ENCODE measurements at regions not wholly inside any gene's neighbourhood (a gene's known extent, or its start where the extent isn't known, plus 50 kb on each side); places are given as distances from the start of the nearest gene placed in this dataset.

DNA sequence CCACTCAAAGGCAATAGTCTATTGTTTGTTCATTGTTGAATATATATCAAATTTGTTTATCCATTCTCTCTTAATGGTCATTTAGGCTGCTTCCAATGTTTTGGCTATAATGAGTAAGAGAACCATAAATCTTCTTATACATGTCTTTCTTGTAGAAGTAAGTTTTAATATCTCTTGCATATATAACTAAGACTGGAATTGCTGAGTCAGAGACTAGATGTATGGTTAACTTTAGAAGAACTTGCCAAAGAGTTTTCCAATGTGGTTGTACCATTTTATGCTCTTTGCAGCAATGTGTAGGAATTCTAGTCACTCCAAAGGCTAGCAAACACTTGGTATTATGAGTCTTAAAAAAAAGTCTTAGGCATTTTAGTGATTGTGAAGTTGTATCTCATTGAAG lies 610.0 kb upstream of the GCFC2 start:
- TF ChIP-seq, protein P1, sequence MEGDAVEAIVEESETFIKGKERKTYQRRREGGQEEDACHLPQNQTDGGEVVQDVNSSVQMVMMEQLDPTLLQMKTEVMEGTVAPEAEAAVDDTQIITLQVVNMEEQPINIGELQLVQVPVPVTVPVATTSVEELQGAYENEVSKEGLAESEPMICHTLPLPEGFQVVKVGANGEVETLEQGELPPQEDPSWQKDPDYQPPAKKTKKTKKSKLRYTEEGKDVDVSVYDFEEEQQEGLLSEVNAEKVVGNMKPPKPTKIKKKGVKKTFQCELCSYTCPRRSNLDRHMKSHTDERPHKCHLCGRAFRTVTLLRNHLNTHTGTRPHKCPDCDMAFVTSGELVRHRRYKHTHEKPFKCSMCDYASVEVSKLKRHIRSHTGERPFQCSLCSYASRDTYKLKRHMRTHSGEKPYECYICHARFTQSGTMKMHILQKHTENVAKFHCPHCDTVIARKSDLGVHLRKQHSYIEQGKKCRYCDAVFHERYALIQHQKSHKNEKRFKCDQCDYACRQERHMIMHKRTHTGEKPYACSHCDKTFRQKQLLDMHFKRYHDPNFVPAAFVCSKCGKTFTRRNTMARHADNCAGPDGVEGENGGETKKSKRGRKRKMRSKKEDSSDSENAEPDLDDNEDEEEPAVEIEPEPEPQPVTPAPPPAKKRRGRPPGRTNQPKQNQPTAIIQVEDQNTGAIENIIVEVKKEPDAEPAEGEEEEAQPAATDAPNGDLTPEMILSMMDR (conservative IDR thresholded peaks at IDR 0.05; ENCODE audit: low read depth, low read length), result no peak
- no peak overlapping the region for H3K4me3 ChIP-seq (ENCODE audit: low read depth, low read length)
- DNase-seq (ENCODE audit: low read depth), result no peak

- H3K4me3 ChIP-seq (ENCODE audit: low read depth, low read length), result no peak overlapping the region
- DNase-seq (ENCODE audit: low read depth), result no peak
- TF ChIP-seq, protein P1 (conservative IDR thresholded peaks at IDR 0.05; ENCODE audit: low read depth, low read length), result no peak
Observed at GRCh38 chr2:76318848-76319360, 608.2 kb upstream of the GCFC2 start.

GRCh38 chr2:76316691-76317090 lies 606.0 kb upstream of the GCFC2 start:
- no peak overlapping the region for H3K4me3 ChIP-seq (ENCODE audit: low read depth, low read length)
- TF ChIP-seq, protein P1 (conservative IDR thresholded peaks at IDR 0.05; ENCODE audit: low read depth, low read length), result no peak
- DNase-seq (ENCODE audit: low read depth), result no peak

DNA sequence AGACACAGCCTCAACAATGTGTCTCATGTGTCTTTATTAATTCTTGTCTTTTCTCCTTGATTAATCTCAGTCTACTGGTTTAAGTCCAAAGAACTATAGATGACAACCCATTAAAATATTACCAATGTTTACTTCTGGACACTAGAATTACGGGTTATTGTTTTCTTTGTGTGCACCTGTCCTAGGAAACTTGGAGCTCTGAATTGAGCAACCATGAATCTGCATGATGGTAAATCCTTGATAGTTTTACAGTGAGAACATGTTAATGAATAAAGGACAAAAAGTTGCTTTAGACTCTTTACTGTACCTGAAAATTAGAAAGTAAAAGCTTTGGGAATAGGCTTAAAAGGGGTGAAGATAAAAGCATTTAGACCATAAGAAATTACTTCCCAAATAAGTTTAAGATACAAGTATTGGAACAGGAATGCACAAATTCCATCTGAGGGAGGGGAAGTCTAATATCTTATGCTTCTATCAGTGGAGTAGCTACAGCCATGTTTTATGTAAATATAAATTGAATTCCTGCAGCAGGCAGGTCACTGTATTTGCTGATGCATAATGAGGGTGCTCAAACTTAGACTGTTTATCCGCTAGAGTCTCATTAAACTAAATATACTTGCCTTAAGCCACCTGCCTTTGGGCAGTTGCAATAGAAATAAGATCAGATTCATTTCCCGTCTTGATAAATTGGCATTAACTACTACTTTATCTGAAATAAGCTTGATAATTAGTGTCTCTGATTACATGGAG lies 603.7 kb upstream of the GCFC2 start:
- no peak for DNase-seq (ENCODE audit: low read depth)
- TF ChIP-seq, protein P1 (conservative IDR thresholded peaks at IDR 0.05; ENCODE audit: low read depth, low read length), result no peak
- H3K4me3 ChIP-seq (ENCODE audit: low read depth, low read length), result no peak overlapping the region

GRCh38 chr2:76312236-76312635 lies 601.5 kb upstream of the GCFC2 start:
- H3K4me3 ChIP-seq (ENCODE audit: low read depth, low read length), result no peak overlapping the region
- TF ChIP-seq, protein P1 (conservative IDR thresholded peaks at IDR 0.05; ENCODE audit: low read depth, low read length), result no peak
- DNase-seq (ENCODE audit: low read depth), result no peak

DNA sequence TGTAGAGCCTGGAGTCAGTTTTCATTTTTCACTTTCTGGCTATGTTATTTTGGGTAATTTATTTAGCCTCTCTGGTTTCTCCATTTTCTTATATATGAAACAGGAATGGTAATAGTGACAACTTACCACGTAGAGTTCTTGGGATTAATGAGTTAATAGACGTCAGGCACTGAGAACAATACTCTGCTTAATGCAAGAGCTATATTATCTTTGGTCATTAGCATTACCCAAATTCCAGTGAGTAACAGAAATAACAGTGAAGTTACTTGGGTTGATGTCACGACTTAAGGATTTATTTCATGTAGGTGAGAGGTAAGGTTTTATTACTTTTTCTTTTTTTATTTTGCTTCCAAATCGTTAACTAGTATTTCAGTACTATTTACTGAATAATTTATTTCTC lies 601.0 kb upstream of the GCFC2 start:
- TF ChIP-seq, protein P1 (conservative IDR thresholded peaks at IDR 0.05; ENCODE audit: low read depth, low read length), result no peak

More for the DNA sequence above, 601.0 kb upstream of the GCFC2 start:
- no peak overlapping the region for H3K4me3 ChIP-seq (ENCODE audit: low read depth, low read length)
- DNase-seq (ENCODE audit: low read depth), result no peak
